Activated CD8-positive, alpha-beta T cell treated with anti-CD3 and anti-CD28 coated beads for 36 hours (primary cell): ENCODE measurements at regions not wholly inside any gene's neighbourhood (a gene's known extent, or its start where the extent isn't known, plus 50 kb on each side); places are given as distances from the start of the nearest gene placed in this dataset.

Experiments
- ATAC-seq: fragments of 200-7000 bp; cut with Tn5 transposase; one replicate; pipeline ENCODE4 v1.10.0; 2021; ENCODE audit warnings: mild to moderate bottlenecking, moderate library complexity
- CTCF ChIA-PET: fragments of 350-600 bp; sonication (Branson Sonifier 250); formaldehyde crosslinking; loops from one replicate; lab custom pipeline; 2021; ENCODE audit warnings: antibody characterized with exemption; lab: Charles Lee
- POLR2A ChIA-PET: fragments of 350-600 bp; sonication (Branson Sonifier 250); formaldehyde crosslinking; loops from one replicate; lab custom pipeline; 2021; ENCODE audit warnings: antibody characterized with exemption; lab: Charles Lee
- DNase-seq: peaks from one replicate; pipeline ENCODE4 v3.0.0-alpha.2; 2020
- H3K27ac Mint-ChIP-seq: one replicate; pipeline ENCODE4 v1.8.0; 2021; ENCODE audit warnings: mild to moderate bottlenecking, mixed read lengths
- H3K27me3 Mint-ChIP-seq: one replicate; pipeline ENCODE4 v1.8.0; 2021; ENCODE audit warnings: mixed read lengths
- H3K36me3 Mint-ChIP-seq: one replicate; pipeline ENCODE4 v1.8.0; 2021; ENCODE audit warnings: low read depth, mixed read lengths
- H3K4me1 Mint-ChIP-seq: one replicate; pipeline ENCODE4 v1.8.0; 2021; ENCODE audit warnings: low read depth, mixed read lengths
- H3K4me3 Mint-ChIP-seq: one replicate; pipeline ENCODE4 v1.8.0; 2021; ENCODE audit warnings: mild to moderate bottlenecking, moderate library complexity, mixed read lengths
- H3K9me3 Mint-ChIP-seq: one replicate; pipeline ENCODE4 v1.8.0; 2021; ENCODE audit warnings: mixed read lengths
- intact Hi-C: fragments of 100-400 bp; cut with micrococcal nuclease; formaldehyde crosslinking; loops from one replicate; pipeline ENCODE4 v1.10.0; 2022
- TF ChIP-seq, protein P1 (sequence below): fragments of 200-600 bp; IDR thresholded peaks from one replicate; pipeline ENCODE4 v1.8.0; 2022; ENCODE audit warnings: antibody characterized with exemption, mild to moderate bottlenecking

- Mint-ChIP-seq H3K27ac (no peak overlapping the region), H3K4me1 (no peaks in the 10 kb centered on the region), H3K27me3 (no peaks in the 10 kb centered on the region), H3K9me3 (peaks cover 7% of the 10 kb centered on the region), H3K36me3 (no peaks in the 10 kb centered on the region), H3K4me3 (no peak overlapping the region)
- DNase-seq: no peak
- POLR2A ChIA-PET: interaction anchor here (1.1 kb wide), 1 partner anchor 12 kb away, joined by 3 read pairs; no protein-coding TSS in a partner anchor
- TF ChIP-seq, protein P1, sequence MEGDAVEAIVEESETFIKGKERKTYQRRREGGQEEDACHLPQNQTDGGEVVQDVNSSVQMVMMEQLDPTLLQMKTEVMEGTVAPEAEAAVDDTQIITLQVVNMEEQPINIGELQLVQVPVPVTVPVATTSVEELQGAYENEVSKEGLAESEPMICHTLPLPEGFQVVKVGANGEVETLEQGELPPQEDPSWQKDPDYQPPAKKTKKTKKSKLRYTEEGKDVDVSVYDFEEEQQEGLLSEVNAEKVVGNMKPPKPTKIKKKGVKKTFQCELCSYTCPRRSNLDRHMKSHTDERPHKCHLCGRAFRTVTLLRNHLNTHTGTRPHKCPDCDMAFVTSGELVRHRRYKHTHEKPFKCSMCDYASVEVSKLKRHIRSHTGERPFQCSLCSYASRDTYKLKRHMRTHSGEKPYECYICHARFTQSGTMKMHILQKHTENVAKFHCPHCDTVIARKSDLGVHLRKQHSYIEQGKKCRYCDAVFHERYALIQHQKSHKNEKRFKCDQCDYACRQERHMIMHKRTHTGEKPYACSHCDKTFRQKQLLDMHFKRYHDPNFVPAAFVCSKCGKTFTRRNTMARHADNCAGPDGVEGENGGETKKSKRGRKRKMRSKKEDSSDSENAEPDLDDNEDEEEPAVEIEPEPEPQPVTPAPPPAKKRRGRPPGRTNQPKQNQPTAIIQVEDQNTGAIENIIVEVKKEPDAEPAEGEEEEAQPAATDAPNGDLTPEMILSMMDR: no peak
- no peak for ATAC-seq
- CTCF ChIA-PET: no interaction called here
- intact Hi-C loops: no loop called here
These were observed 220.0 kb downstream of the FIGN start for GRCh38 chr2:163515836-163516235.

- intact Hi-C loops: no loop called here
- ATAC-seq (no peak), DNase-seq (no peak)
- POLR2A ChIA-PET: no interaction called here
- H3K4me3 Mint-ChIP-seq: no peak overlapping the region
- no peaks in the 10 kb centered on the region for H3K4me1 Mint-ChIP-seq
- H3K27me3 Mint-ChIP-seq: no peaks in the 10 kb centered on the region
- H3K9me3 Mint-ChIP-seq: peaks cover 13% of the 10 kb centered on the region
- TF ChIP-seq, protein P1: no peak
- CTCF ChIA-PET: interaction anchor here (0.5 to 1.4 kb wide), 2 partner anchors 13 to 15 kb away, joined by 3 to 4 read pairs; no protein-coding TSS in a partner anchor
- no peak overlapping the region for H3K27ac Mint-ChIP-seq
- no peaks in the 10 kb centered on the region for H3K36me3 Mint-ChIP-seq
These were observed 230.5 kb downstream of the FIGN start for GRCh38 chr2:163505281-163505680.

GRCh38 chr2:163493359-163494298 lies 242.2 kb downstream of the FIGN start:
- DNase-seq: no peak

DNA sequence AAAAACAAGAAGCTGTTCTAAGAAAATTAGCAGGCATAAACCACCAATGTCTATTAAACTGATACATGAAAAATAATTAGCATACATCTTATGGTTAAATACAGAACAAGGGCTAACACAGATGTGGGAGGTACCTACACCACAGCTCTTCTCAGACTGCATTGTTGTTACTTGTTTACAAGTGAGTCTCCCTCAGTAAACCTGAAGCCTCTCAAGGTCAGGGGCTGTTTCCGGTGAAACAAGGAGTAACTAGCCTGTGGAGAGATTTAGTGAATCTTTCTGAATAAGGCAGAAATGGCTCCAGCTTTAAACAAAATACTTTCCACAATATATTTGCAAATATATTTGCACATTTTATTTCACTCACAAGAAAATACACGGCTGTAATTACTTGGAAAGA lies 244.0 kb downstream of the FIGN start:
- ATAC-seq (no peak), DNase-seq (no peak)
- CTCF ChIA-PET: no interaction called here

More at GRCh38 chr2:163493359-163494298, 242.2 kb downstream of the FIGN start:
- Mint-ChIP-seq H3K36me3 (no peaks in the 10 kb centered on the region), H3K9me3 (peaks cover 4% of the 10 kb centered on the region), H3K4me1 (no peaks in the 10 kb centered on the region), H3K4me3 (no peak overlapping the region), H3K27me3 (no peaks in the 10 kb centered on the region), H3K27ac (no peak overlapping the region)
- CTCF ChIA-PET: no interaction called here
- TF ChIP-seq, protein P1: no peak
- intact Hi-C loops: no loop called here
- no peak for ATAC-seq
- POLR2A ChIA-PET: no interaction called here

More for the DNA sequence above, 244.0 kb downstream of the FIGN start:
- intact Hi-C loops: no loop called here
- Mint-ChIP-seq H3K27me3 (no peaks in the 10 kb centered on the region), H3K36me3 (no peaks in the 10 kb centered on the region), H3K4me1 (no peaks in the 10 kb centered on the region), H3K27ac (no peak overlapping the region), H3K9me3 (peaks cover 2% of the 10 kb centered on the region), H3K4me3 (no peak overlapping the region)
- TF ChIP-seq, protein P1: no peak
- POLR2A ChIA-PET: no interaction called here
